ENCODE measurements at regions not wholly inside any gene's neighbourhood (a gene's known extent, or its start where the extent isn't known, plus 50 kb on each side); places are given as distances from the start of the nearest gene placed in this dataset.

- DNase-seq (ENCODE audit: low read depth): no peak
Measured at GRCh38 chr1:56313560-56313959, 265.8 kb downstream of the PLPP3 start.

- no peak for DNase-seq (ENCODE audit: low read depth)
Measured at GRCh38 chr1:56311766-56312165, 267.6 kb downstream of the PLPP3 start.

- DNase-seq (ENCODE audit: low read depth): no peak
Measured at GRCh38 chr1:56310945-56311344, 268.4 kb downstream of the PLPP3 start.

GRCh38 chr1:56309065-56309464, 270.3 kb downstream of the PLPP3 start:
- DNase-seq (ENCODE audit: low read depth): no peak

GRCh38 chr1:56304975-56305374, 274.4 kb downstream of the PLPP3 start:
- DNase-seq (ENCODE audit: low read depth): no peak

- no peak for DNase-seq (ENCODE audit: low read depth)
Measured at GRCh38 chr1:56303805-56304204, 275.6 kb downstream of the PLPP3 start.

- no peak for DNase-seq (ENCODE audit: low read depth)
Measured at GRCh38 chr1:56302878-56303277, 276.5 kb downstream of the PLPP3 start.

- no peak for DNase-seq (ENCODE audit: low read depth)
Measured at GRCh38 chr1:56301791-56302190, 277.6 kb downstream of the PLPP3 start.

- no peak for DNase-seq (ENCODE audit: low read depth)
Measured at GRCh38 chr1:56300836-56301235, 278.5 kb downstream of the PLPP3 start.

- DNase-seq (ENCODE audit: low read depth): no peak
Measured at GRCh38 chr1:56298866-56299265, 280.5 kb downstream of the PLPP3 start.

- DNase-seq (ENCODE audit: low read depth): no peak
Measured at GRCh38 chr1:56297904-56298303, 281.5 kb downstream of the PLPP3 start.

- DNase-seq (ENCODE audit: low read depth): no peak
Measured at GRCh38 chr1:56297208-56297607, 282.2 kb downstream of the PLPP3 start.

- no peak for DNase-seq (ENCODE audit: low read depth)
Measured at GRCh38 chr1:56295949-56296929, 283.1 kb downstream of the PLPP3 start.

GRCh38 chr1:56291374-56291919, 287.9 kb downstream of the PLPP3 start:
- no peak for DNase-seq (ENCODE audit: low read depth)

GRCh38 chr1:56289260-56289659, 290.1 kb downstream of the PLPP3 start:
- DNase-seq (ENCODE audit: low read depth): no peak

GRCh38 chr1:56287721-56288120, 291.6 kb downstream of the PLPP3 start:
- no peak for DNase-seq (ENCODE audit: low read depth)

- DNase-seq (ENCODE audit: low read depth): no peak
Measured at GRCh38 chr1:56286956-56287355, 292.4 kb downstream of the PLPP3 start.

- DNase-seq (ENCODE audit: low read depth): no peak
Measured at GRCh38 chr1:56286506-56286905, 292.9 kb downstream of the PLPP3 start.

GRCh38 chr1:56285554-56286402, 293.6 kb downstream of the PLPP3 start:
- no peak for DNase-seq (ENCODE audit: low read depth)

GRCh38 chr1:56284928-56285327, 294.4 kb downstream of the PLPP3 start:
- no peak for DNase-seq (ENCODE audit: low read depth)

- DNase-seq (ENCODE audit: low read depth): no peak
Measured at GRCh38 chr1:56278061-56278460, 301.3 kb downstream of the PLPP3 start.

- no peak for DNase-seq (ENCODE audit: low read depth)
Measured at GRCh38 chr1:56268519-56269140, 310.7 kb downstream of the PLPP3 start.
